ENCODE measurements at regions not wholly inside any gene's neighbourhood (a gene's known extent, or its start where the extent isn't known, plus 50 kb on each side); places are given as distances from the start of the nearest gene placed in this dataset.

DNA sequence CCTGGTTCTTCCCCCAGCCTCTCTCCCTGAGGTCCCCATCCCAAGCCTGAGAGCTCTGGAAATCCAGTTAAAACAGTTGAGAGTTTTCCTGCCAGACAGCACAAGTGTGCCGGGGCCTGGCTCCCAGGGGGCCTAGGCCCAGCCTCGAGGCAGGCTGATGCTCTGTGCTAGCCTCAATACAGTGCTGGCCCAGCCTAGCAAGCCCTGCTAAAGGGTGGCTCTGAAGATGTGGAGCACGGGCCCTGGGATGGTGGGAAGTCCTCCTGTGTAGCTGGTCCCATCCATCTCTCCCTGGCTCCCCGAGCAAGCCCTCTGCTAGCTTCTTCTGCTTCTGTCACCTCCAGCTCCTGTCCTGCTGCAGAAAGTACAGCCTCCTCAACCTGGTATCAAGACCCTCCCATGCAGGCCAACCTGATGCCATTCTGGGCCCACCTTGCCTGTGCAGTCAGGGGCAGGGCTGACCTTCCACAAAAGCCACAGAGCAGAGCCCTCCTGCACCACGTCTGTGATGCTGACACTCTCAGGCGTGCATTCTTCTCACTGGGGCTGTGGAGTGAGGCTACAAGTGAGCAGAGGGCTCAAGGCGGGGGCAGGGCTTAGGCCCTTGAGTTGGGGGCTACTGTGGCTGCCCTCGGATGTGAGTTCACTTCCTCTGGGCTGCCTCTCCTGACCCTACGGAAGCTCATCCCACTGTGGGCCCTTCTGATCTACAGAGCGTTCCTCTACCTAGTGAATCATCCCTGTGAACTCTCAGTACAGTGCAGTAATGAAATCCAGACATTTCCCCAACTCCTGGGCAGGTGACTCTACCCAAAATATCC is 60.1 kb upstream of the LAPTM4A start:
- DNase-seq (ENCODE audit: low read depth, low spot score): no peak

DNA sequence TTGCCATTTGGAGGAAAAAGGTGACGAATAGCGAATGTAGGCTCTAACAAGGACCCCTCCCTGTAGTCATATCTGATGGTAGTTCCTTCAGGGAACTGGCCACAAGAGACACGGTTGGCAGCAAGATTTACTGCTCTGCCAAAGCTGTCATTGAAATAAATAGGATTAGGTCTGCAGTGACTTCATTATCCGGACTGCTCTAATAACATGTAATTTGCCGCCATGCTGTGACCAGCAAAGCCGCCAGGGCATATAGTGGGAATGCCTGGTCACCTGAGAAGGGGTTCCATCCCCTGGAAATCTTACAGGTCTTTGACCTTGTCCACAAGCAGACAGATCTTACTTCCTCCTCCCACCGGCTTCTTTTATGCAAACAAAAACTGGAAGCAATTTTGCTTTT is 59.4 kb upstream of the LAPTM4A start:
- no peak for DNase-seq (ENCODE audit: low read depth, low spot score)

DNA sequence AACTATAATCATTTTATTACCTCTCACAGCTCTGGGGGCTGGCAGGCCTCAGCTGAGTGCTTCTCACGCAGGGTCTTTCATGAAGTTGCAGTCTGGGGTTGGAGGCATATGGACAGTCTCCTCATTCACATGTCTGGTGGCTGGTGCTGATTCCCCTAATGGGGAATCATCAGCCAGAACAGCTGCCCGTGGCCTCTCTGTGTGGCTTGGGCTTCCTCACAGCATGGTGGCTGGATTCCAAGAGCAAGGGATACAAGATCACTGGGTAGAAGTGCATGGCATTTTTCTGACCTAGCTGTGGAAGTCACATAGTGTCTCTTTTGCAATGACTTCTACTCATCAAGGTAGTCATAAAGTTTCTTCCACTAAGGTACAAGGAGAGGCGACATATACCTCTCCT is 59.0 kb upstream of the LAPTM4A start:
- no peak for DNase-seq (ENCODE audit: low read depth, low spot score)

DNA sequence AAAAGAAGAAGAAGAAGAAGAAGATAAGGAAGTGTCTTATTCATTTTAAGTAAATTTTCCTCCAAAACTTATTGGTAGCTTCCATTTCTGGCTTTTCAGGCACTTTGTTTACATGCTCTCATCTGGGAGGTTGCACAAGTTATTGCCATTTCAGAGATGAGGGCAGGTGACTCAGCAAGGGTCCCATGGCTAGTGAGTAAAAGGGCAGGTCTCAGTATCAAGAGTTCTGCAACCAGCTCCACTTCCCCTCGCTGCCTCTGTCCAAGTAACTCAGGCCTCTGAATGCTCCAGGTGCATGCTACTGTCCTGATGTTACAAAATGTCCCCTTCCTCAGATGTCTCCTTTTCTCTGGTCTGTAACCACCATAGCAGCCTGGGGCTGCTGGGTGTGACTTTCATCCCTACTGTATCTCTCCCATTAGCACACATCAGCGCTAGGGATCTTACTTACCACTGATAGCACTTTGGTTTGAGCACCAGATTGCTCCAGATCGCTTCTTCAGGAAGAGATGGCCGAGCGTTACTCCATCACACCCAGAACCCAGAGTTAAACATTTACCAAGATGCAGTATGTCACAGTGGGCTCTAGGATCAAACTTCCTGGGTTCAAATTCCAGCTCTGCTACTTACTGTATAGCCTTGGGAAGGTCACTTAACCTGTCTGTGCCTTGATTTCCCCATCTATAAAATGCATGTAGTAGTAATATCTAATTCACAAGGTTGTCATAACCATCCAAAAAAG is 57.4 kb upstream of the LAPTM4A start:
- DNase-seq (ENCODE audit: low read depth, low spot score): no peak

DNA sequence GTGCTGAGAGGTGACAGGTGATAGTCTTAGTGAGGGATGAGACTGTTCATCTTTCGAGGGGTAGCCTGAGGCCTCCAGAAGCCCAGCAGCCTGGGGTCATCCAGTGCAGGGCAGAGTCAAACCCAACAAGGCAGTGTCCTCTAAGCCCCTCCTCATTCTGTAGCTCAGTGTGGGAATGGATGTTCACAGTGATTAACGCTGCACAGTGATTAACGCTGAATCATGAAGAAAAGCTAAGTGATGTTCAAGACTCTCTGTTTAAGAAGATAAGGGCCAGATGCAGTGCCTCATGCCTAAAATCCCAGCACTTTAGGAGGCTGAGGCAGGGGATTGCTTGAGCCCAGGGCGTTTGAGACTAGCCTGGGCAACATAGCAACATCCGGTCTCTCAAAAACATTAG is 56.3 kb upstream of the LAPTM4A start:
- no peak for DNase-seq (ENCODE audit: low read depth, low spot score)

DNA sequence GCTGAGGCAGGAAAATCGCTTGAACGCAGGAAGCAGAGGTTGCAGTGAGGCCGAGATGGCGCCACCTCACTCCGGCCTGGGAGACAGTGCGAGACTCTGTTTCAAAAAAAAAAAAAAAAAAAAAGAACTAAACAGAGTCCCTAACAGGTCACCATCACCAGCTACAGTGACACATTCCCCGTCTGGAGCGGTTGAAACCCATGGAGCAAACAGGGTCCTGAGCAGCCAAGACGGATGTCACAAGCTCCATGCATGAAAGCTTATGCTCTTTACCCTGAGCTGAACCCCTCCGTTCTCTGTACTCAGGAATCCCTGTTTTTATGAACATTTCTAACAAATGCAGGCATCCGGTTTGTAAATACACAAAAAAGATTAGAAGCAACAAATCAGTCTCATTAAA is 55.9 kb upstream of the LAPTM4A start:
- no peak for DNase-seq (ENCODE audit: low read depth, low spot score)

DNA sequence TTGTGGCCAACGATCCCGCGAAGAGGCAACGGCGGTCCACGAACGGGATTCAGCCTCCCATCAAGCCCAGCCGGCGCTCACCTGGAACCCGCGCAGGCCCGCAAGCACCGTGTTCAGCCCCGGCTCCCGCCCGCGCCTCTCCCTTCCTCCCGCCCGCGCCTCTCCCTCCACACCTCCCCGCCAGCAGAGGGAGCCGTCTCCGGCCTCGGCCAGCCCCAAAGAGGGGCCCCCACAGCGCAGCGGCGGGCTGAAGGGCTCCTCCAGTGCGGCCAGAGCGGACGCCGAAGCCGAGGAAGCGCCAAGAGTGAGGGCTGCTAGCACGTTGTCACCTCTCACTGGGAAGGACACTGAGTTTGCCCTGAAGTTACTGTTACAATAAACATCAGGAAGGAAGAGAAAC is 55.3 kb upstream of the LAPTM4A start:
- no peak for DNase-seq (ENCODE audit: low read depth, low spot score)

DNA sequence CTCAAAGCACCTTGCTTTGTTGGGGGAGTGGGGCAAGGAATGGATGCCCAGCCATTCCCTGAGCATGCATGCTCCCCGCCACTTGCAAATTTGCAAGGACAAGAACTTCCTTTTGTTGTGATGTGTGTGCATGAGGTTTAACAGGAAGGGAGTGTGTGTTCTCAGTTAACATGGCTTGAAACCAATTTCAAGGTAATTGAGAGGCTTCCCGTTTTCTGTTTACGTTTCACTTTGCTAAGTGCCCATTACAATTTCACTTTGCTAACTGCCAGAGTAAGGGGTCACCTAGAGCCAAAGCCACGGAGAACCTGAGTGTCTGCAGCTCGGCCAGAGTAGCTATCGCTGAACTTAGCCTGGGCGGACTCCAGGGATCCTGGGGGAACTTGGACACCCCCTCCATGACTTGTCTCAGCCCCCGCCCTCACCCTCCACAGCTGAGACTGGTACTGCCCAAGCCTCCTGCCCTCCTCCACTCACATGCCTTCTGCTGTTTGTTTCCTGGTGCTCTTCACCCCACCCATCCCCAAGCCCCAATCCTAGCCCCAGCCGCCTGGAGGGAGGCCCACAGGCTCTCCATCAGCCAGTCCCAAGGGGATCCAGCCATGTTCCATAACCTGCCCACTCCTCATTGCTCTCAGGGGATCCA is 53.6 kb upstream of the LAPTM4A start:
- no peak for DNase-seq (ENCODE audit: low read depth, low spot score)

DNA sequence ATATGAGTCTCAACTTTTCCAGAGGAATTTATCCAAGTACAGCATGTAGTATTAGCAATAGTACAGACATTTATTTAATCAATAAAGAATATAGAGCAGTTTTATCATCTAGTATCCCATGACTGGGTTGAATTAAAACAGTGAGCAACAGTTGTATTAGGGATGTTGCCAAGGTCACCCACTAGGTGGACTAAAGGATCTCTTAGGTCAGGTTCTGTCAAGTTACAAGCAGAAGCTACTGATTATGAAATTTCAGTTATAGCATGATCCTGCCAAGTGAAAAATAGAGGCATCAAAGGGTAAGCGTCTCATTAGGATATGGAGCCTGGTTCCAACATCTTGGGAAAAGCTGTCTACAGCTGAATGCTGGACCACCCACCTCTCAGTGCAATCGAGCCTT is 52.1 kb upstream of the LAPTM4A start:
- DNase-seq (ENCODE audit: low read depth, low spot score): no peak
